Activated T-cell treated with anti-CD3 and anti-CD28 coated beads for 1 hour (primary cell): ENCODE measurements at regions not wholly inside any gene's neighbourhood (a gene's known extent, or its start where the extent isn't known, plus 50 kb on each side); places are given as distances from the start of the nearest gene placed in this dataset.
"Not testable (repeated sequence)": the region's sequence is repeated elsewhere in the genome, so short reads cannot be mapped to it uniquely, and the experiment has no call there.

Source experiments
- DNase-seq: peaks from one replicate; pipeline ENCODE4 v3.0.0-alpha.2; 2020; ENCODE audit warnings: low read depth

DNA sequence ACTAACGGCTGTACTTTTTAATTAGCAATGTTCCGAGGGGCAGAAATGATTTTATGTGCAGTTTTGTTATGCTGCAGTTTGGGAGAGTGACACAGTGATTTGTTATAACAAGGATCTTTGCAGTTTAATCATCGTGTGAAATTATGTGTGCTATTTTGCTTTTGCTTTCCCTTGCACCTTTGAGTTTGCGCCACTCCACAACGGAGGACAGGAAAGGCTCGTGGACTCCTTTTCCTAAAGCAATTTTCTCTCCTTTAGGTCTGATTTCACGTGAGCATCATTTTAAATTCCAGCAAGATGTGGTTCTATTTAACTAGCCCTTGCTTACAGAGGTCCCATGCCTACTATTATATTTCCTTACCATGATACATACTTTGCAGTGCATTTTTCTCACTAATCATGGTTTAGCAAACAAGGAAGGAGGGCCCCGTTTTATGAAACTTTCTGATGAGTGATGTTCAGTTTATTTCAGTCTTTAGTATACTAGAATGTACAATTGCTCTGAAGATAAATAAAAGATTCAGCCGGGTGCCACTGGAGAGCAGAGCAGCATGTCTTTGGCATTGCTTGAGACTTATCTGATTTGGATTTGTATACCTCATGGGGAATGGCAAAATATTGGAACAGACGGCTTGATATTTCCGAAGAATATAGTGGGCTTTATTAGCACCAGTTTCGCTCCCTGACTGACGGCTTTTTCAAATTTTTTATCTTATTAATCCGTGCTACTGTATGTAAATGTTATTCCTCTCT, 528.2 kb upstream of the FANCL start:
- no peak for DNase-seq

DNA sequence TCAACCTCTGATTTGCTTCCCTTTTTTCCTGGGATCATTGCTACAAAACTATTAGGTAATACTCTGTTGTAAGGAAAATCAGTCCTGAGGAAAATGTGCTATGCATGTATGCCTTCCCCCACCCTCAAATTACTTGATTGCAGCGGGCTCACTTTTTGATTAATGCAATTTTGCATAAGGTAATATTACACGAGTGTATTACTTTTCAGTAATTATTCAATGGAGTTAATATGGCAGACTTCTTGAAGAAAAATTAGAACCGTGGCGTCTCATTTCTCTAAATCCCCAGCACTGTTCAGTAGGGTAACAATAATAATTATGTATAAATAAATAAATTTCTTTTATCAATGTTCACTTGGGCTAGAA, 527.6 kb upstream of the FANCL start:
- no peak for DNase-seq

DNA sequence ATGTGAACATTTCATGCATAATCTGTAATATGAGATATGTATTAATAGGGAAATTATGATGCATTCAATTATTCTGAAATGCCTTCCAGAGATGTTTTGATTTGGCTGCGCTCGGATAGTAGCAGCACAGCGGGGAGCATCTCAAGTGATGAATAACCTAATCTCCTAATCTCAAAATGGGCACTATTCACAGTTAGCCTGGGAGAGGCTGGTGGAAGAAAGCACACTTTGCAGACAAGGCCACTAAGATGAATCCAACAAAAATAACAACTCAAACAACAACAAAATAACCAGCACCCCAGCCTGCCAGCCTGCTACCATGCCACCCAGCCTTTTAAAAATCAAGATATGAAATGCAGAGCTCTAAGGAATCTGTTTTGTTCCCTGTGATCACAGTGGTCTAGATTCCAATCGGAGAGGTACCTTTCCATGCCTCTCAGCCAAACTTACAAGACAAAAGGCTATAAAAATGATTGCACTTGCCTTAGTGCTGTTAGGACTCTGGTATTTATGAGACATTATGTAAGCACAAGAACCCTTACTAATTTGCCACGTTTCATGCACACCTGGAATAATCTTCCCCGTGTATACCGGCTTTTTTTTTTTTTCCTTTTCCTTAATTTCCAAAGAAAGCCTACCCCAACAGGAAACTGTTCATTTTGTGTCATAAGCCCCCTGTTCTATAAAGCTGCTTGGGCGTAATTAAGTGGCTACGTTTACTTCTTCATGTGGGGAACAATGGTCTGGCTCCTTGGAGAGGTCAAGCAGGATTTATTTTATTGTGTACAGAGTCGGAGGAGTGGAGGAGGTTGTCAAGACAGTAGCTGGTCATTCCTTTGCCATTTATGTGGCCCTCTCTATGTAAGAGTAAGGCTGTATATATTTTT, 526.9 kb upstream of the FANCL start:
- no peak for DNase-seq

DNA sequence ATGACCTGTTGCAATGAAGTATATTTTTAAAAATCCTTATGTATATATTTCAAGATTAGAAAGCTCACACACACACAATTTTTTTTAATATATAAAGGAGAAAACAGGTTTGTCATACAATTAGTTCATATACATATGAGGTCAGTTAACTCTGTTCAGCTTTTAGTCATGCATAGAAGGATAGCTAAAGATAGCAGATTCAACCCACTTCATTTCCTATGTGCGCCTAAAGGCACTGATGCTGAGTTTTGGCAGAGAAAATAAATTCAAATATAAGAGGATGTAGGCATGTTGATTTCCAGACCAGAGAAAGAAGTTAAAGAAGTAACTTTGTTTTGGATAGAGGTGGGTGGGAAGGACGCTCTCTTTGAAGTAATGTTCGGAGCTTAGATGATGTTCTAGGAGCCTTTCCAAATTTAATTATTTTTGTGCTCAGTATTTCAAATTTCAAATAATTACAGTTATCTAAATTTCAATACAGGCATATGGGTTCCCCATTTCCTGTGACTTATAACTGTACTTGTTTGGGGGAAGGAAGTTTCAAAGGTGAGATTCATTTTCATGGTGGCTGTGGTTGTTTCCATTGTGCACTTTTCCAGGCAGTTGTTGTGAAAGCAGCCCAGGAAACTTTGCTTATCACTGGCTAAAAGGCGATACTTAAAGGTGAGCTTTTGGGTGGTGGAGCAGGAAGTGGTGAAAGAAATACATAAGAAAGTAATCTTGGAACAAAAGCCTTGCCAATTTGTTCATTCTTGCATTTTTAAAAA, 523.4 kb upstream of the FANCL start:
- DNase-seq = no peak

DNA sequence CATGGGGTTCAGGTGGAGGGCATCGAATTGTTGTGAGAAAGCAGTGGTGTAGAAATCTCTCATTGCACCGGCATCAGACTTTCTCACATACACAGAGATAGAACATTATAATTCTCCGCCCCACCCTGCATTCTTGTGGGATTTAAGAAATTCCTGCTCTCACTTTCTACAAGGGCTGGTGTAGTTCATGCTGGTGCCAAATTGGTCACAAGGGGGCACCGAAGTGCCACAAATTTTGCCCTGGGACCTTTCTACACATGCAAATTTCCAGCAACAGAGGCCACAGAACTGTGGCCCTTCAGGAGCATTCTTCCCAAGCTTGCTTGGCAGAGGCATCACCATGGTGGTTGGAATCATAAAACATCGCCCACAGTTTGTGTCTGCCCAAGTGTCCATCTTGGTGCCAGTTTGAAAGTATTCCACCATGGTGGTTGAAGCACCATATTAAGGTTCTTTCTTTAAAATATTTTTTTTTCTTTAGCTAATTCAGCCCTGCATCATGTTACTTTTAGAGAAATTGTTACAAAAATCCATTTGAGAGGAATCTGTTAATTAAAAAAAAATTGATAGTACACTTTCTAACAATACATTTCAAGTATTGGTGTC, 521.2 kb upstream of the FANCL start:
- no peak for DNase-seq

DNA sequence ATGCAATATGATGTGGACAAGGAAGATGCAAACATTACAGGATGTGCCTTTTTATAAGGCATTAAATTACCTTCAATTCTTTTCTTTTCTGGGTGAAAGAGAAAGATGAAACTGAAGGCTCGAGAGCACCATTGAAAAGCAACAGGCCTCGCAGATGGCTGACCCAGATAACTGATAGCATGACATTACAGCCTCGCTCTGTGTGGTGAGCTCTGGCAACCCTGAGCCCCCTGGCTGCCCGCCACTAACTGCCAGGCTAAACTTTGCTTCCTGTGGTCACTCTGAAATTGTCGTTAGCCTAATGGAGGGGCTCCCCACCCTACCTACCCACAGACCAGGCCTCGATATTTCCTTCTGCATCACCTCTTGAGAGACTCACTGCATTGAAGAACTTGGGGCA, 516.8 kb upstream of the FANCL start:
- DNase-seq = no peak

DNA sequence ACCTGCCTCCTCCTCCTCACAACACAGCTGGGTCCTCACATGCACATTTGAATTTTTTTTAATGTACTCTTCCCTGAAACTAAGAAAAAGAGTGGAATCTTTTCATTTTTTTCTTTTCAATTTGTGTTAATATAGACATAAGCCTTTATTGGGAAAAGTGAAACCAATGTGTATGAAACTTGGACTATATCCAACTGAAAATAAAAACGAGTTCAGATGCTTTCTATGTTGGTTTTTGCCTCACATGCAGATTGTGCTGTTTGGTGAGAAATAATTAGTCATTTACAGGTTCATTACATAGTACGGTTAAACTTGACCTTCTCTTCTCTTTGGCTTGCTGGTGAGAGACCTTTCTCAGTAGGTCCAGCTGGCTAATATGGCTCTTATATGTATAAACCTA, 515.2 kb upstream of the FANCL start:
- no peak for DNase-seq

DNA sequence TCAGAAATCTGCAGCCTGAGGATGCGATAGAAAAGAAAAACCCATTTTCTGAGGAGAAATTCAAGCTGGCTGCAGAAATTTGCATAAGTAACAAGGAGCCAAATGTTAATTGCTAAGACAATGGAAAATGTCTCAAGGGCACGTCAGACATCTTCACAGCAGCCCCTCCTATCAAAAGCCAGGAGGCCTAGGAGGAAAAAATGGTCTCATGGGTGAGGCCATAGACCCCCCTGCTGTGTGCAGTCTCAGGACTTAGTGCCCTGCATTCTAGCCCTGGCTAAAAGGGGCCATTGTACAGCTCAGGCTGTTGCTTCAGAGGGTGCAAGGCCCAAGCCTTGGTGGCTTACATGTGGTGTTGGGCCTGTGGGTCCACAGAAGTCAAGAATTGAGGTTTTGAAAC, 511.4 kb upstream of the FANCL start:
- DNase-seq = not testable (repeated sequence)

DNA sequence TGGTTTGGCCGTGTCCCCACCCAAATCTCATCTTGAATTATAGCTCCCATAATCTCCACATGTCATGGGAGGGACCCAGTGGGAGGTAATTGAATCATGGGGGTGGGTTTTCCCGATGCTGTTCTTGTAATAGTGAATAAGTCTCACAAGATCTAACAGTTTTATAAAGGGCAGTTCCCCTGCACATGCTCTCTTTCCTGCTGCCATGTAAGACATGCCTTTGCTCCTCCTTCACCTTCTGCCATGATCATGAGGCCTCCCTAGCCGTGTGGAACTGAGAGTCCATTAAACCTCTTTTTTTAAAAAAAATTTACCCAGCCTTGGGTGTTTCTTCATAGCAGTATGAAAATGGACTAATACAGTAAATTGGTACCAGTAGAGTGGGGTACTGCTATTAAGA, 510.6 kb upstream of the FANCL start:
- not testable (repeated sequence) for DNase-seq

DNA sequence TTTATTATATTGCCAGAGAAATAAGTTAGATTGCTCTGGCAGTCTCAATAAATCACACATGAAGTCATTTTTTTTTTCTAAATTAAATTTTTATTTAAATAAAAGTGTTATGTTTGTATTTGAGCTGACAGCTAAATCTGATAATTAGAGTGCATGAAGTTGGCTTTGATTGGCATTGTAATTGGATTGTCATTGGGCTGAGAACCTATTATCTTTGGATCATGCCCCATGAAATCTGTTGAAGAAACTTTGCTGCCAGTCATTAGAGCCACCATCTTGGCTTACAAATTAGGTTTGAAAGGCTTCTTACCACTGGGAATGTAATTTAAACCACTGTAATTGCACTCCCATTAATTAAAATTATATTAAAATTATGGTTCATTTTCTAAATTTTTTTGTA, 507.9 kb upstream of the FANCL start:
- DNase-seq = no peak

DNA sequence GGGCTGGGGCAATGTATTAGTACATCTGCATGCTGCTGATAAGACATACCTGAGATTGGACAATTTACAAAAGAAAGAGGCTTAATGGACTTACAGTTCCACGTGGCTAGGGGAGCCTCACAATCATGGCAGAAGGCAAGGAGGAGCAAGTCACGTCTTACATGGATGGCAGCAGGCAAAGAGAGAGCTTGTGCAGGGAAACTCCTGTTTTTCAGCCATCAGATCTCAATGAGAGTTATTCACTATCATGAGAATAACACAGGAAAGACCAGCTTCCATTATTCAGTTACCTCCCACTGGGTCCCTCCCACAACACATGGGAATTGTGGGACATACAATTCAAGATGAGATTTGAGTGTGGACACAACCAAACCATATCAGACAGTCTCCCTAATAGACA, 504.2 kb upstream of the FANCL start:
- not testable (repeated sequence) for DNase-seq

DNA sequence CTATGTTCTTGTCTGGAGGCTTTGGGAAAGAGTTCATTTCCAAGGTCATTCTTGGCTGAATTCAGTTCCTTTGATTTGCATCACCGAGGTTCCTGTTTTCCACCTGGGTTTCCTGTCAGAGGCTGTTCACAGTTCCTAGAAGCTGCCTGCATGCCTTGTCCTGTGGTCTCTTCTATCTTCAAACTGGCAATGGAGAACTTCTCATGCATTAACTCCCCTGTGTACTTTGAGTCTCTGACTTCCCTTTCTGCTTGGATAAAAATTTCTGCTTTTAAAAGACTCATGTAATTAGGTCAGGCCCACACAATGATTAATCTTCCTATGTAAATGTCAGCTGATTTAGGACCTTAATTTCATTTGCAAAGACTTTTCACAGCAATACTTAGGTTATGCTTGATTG, 499.3 kb upstream of the FANCL start:
- no peak for DNase-seq

DNA sequence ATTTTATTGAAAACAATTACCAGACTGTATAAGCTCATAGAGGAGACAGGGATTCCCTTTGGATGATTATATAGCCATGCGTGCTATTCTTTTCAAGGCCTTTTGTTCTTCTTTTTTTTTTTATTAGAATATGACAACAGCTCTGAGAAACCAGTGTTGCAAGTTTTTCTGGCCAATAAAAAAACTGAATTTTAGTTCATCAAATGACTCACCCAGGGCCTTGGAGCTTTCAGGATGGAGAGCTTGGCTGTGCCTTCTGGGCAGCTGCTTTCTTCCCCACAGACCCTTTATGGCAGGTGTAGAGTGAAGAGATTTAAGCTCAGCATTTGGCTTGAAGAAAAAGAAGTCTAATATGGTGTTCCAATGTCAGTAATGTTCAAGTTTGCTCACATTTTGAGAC, 497.9 kb upstream of the FANCL start:
- DNase-seq = no peak

DNA sequence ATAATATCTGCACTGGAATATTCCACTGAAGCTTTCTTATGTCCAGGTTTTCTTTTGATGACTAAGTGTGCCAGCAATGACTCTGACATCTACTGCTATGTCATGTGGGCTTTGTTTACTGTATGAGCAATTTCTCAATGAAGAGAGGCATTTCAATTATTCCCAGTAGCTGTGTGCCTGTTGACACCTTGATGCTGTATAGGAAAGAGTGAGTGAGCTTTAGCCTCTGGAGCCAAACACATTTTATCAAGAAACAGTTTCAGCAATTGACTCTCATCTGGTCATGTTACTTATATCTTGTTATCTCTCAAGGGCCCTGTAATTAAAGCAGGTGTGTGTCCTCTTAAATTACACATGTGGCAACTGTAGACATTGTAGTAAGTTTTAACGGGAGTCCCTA, 493.2 kb upstream of the FANCL start:
- no peak for DNase-seq

DNA sequence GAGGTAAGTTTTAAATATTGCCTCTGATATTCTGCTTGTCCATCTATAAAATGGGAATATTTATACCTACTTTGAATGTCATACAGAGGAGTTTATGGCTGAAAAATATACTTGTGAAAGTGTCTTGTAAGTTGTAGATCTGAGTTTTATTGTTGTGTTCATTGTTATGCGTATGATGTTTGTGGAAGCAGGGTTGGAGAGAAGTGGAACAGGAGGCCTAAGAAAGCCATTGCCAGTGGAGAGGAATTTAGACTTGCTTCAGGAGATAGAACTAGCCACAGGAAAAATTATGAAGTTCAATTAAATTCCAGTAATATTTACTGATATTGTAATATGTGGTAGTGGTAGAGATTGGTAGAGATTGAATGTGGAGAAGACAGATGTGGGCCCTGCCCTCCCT, 491.9 kb upstream of the FANCL start:
- DNase-seq = no peak

DNA sequence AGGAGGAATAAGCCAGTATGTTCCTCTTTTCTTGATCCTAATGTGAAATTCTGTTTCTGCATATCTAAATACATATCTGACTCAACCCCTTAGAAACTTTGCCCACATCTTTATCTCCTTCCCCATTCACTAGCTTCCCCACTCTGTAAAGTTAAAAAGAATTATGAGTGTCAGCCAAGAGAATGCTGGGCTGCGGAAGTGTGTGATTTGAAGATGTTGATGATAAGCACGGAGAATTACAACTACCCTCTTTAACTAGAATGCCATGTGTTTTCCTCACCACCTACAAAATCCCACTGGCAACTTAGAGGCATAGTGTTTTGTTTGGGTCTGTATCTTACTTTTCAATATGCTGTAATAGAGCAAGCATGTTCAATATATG, 490.4 kb upstream of the FANCL start:
- DNase-seq = no peak

DNA sequence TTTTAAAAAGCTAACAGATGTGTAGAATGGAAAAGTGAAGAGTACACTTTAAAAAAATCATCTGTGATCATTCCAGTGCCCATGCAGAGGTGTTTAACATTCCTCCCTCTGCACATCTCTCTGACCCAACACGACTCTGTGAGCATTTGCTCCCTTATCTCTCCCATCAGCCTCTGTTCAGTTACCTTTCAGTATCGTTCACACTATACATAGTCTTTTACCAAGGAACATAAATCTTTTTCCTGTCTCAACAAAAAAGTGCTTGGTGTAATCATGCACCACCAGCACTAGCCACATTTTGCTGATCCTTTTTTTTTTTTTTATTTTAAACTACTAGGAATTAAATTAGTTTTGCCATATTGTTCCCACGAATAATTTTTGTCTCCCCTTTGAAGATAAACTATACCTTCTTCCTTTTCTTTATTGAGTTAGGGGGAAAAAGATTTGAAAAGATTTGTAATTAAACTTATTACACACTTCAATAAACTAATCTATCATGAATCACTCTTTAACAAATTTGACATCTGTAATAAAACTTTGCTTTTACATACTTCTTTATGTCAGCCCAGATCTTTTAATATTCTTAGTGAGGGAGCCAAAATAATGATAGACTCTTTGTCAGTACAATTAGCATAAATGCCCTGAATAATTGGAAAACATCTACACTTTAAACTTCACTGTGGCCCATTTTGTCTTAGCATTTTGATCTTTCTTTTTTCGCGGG, 489.8 kb upstream of the FANCL start:
- no peak for DNase-seq

DNA sequence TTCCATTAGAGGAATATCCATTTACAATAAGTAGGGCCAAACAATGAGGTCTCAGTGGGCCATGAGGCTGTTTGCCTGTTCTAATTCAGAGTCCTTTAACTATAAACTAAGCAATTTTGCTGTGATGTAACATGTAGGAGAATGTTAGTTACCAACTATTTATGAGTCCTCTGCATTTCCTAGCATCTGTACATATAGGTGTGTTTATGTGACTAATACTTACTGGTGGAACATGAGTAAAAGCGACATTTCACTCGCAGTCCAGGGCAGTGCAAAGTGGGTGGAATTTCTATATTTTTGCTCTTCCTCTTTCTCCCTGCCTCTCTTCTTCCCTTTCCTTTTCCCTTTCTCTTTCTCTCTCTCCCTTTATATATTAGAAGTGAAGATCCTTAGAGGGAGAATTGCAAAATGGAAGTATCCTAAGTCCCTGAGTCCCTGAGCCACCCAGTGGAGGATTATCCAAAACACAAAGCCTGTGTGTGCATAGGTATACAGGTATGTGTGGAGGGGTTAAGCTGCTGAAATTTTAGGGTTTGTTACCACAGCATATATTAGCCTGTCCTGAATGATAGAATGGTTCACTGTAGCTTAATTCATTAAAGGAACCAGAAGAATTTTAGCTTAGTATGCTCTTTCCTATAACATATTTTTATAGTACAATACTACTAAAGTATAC, 487.0 kb upstream of the FANCL start:
- DNase-seq = no peak

DNA sequence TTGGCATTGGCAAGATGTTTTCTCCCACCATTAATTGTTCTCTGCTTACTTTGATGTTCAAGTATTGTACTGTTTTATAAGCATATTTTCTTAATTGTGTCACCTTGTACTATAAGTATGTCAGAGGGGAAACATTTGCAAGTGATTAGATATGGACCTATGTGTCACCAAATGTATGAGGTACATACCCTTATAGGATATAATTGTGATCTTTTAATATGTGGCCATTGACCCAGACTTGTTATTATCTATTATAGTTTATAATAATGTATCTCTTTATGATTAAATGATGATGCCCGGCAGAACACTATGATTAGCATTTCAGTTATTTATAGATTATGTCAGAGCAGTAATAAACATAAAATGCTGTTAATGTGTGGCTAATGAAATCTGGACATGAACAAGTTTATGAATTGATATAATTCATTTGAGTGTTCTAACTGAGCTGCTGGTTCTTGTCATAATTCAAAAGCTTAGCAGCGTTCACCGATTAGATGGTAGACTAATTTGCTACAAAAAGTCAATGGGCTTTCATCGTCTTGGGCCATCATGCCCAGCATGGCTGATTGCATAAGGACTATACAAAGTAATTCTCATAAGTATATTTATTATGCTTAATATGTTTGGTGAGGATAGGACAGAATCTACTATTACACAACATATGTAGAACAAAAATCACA, 480.9 kb upstream of the FANCL start:
- DNase-seq = no peak
